NCI-H2107 treated with DMSO at 0.1 percent for 48 hours (cell line): ENCODE measurements at regions not wholly inside any gene's neighbourhood (a gene's known extent, or its start where the extent isn't known, plus 50 kb on each side); places are given as distances from the start of the nearest gene placed in this dataset.
"Not testable (repeated sequence)": the region's sequence is repeated elsewhere in the genome, so short reads cannot be mapped to it uniquely, and the experiment has no call there.

Experiments used
- DNase-seq: peaks from one replicate; lab custom pipeline; 2025; ENCODE audit not compliant: unreplicated experiment; lab: John Stamatoyannopoulos, UW

DNA sequence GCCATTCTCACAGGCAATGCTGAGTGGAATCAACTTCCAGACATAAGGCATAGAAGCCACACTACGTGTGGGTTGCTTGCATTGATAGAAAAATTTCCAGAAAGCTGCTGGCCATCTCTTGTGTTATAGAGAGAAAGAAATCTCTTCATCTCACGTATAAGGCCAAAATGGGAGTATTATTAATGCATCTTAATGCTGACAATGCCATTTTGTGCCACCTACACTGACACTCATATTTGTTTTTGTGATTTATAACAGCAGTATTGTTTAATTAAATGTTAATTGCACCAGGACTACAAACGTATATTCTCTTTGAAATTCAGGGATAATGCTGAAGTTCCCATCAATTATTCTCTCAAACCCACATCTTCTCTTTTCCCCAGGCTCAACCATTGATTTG lies 56.1 kb upstream of the TMEM132D start:
- DNase-seq = no peak

- no peak for DNase-seq
Observed at GRCh38 chr12:129961091-129961490, 57.3 kb upstream of the TMEM132D start.

DNA sequence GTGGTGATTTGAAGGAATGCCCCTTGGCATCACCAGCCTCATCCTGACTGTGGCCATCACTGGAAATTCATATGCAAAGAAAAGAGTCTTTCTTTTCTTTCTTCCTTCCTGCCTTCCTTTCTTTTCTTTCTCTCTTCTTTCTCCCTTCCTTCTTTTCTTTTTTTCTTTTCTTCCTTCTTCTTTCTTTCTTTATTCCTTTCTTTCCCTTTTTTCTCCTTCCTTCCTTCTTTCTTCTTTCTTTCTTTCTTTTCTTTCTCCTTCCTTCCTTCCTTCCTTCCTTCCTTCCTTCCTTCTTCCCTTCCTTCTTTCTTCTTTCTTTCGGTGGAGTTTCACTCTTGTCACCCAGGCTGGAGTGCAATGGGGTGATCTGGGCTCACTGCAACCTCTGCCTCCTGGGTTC lies 58.0 kb upstream of the TMEM132D start:
- DNase-seq = no peak

- DNase-seq = no peak
Observed at GRCh38 chr12:129964300-129964699, 60.5 kb upstream of the TMEM132D start.

- no peak for DNase-seq
Observed at GRCh38 chr12:129964826-129965457, 61.1 kb upstream of the TMEM132D start.

- DNase-seq = no peak
Observed at GRCh38 chr12:129966146-129966995, 62.5 kb upstream of the TMEM132D start.

DNA sequence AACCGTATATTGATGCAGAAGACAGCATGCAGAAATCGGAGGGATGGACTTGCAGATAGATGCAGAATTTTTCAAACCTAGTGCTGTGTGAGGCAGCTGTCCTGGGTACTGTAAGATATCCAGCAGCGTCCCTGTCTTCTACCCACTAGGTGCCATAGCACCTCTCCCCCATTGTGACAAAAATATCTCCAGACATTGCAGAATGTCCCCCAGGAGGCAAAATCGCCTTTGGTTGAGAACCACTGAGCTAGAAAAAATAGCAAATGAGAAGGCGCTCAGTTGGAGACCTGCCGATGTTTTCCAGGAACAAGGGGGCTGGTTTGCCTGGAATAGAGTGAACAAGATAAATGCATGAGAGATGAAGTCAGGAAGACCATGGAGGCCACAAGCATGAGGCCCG lies 67.9 kb upstream of the TMEM132D start:
- no peak for DNase-seq

DNA sequence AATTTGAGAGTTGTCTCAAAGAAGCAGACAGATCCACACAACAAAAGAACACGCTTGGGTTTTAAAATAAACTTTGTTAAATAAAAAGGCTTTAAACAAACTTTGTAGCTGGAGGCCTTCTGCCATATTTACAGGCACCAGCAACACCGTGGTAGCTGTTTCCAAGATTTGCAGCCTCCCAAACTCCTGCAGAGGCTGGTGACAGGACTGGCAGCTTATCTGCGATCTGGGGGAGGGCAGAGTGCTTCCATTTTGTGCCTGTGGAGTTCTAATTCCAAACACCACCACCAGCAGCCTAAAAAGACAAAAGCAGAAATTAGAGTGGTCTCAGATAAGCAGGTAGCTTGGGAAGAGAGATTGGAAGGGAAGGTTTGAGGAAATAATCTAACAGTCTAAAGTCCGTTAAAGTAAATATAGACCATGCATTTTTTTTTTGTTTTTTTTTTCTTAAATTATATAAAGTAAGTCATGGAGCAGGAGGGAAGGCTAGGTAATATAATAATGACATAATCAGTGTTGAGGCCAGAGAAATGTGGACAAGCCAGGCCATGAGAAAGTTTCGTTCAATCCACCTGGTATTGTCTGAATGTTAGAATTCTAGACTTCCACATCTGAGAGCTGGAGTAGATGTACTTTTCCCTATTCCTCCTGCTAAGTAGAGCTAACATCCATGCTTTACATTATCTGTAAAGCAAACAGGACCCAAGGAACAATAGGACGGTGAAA lies 69.6 kb upstream of the TMEM132D start:
- no peak for DNase-seq

DNA sequence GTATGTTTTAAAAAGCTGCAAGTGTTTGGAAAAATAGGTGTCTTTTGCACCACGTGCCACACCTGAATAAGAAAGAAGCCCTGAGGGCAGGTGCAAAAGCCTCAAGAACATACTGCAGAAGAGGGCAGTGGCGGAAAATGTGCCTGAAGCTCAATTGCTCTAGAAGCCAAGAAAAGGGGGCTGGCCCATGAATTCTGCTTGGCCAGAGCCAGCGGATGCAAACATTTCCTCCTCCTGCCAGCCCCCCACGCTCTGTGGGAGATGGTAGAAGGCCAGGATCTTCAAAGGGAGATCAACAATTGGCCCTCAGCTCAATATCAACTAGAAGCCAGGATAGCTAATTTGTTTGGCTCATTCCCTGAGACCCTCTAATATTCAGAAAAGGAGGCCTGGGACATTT lies 80.3 kb upstream of the TMEM132D start:
- DNase-seq = no peak

GRCh38 chr12:129987841-129988240 lies 84.0 kb upstream of the TMEM132D start:
- DNase-seq = no peak

- no peak for DNase-seq
Observed at GRCh38 chr12:129994634-129995033, 90.8 kb upstream of the TMEM132D start.

DNA sequence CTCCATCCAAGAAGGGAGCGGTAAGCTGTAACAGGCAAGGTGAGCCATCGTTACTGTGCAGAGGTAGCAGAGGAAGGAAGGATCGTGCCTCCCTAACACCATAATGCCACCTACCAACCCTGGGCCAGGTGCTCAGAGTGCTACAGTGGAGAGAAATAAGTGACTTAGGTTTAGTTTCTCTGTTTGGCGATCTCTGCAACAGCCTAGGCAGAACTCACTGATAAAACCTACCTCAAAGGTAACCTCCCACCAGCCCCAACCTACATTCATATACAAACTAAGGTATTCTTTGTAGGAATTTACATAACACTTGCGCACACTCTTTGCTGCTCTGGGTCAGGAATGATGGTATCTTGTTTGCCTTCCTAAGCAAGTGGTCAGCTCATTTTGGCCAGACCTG lies 93.4 kb upstream of the TMEM132D start:
- no peak for DNase-seq

- not testable (repeated sequence) for DNase-seq
Observed at GRCh38 chr12:130004310-130004877, 100.6 kb upstream of the TMEM132D start.

DNA sequence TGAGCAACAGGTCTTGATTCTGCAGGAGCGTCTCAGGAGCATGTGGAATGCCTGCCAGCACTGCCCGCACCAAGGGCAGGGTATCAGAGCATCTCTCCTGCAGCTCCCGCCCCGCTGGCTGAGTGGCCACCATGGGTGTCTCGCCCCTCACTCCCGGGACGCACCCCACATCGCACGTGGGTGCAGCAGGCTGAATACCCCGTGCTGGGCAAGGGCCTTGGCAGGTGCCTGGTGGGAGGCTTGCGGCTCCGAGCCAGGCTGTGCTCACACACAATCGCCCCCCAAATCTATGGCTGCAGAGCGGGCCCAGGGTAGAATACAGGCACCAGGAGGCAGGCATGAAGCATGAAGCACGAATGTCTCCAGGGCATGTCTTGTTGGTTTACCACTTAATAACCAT lies 103.9 kb upstream of the TMEM132D start:
- no peak for DNase-seq

DNA sequence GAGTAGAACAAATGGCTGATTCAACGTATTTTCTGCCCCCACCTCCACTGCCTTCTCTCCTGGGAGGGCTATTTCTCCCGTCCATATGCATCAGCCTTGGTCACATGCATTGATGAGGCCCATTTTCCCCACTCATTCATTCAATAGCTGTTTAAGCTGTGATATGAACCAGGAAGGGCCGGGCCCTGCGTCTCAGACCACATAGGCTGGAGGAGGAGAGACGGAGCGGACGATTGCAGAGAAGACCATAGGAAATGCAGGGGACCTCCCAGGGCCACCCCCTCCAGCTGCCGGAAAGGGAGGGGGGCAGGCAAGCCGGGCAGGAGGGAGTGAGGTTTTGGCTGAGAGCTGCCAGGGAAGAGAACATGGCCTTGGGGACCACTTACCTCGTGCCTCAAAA lies 104.4 kb upstream of the TMEM132D start:
- no peak for DNase-seq

DNA sequence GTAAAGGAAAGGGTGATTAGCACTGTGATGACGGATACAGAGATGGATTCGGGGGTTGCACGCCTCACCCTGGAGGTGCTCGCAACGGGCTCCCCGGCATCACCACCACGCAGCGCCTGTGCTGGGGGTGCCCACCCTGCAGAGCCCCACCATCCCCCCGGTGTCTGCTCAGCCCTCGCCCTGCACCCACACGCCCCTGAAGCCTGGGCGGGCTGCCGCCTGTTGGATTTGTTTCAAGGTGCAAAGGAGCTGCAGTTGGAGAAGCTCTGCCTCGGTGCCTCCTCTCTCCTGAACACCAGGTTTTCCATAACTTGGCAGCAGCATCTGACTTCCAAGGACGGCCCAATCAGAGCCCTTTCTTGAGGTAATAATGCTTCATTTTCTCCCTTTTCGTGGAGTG lies 106.1 kb upstream of the TMEM132D start:
- DNase-seq = no peak

- DNase-seq = no peak
Observed at GRCh38 chr12:130011611-130012385, 108.0 kb upstream of the TMEM132D start.

DNA sequence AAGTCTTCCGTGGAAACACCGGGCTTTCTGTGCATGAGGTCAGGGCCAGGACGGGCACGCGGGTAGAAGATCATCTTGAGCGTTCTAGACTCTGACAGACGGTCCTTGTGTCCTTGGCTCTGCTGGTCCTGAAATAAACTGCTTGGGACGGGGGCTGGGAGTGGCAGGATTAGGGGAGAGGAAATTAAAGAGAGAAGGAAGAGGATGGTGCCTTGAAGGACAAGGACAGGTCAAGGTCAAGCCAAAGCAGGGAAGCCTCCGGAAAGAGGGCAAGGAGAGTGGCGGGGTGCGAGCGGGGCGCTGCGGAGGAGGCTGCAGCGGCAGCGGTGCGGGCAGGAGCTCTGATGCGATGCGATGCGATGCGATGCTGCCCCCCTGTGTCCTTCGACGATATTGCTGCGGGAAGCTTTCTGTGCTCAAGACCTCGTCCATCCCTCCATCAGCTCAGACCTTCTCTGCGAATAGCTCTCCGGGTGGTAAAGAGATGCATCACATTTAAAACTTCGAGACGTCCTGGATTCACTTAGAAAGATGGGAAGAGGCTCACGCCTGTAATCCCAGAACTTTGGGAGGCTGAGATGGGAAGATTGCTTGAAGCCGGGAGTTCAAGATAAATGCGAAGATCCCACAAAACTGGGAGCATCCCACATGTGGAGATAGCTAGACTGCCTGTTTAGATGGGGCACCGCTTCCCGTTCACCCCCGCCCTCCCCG lies 110.1 kb upstream of the TMEM132D start:
- DNase-seq = peak; percentile 50

DNA sequence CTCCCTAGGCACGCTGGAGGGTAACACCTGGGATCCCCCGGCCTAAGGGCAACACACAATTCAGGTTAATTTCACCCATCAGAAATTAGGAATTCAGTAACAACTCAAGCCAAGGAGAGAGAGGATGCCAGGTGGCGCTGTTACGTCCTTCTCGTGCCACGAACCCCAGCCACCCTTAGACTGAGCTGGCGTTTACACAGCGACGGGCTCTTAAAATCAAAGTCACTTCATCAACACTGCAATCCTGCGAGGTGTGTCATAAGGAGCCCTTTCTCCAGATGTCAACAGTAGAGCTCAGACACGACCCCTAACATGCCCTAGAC lies 110.6 kb upstream of the TMEM132D start:
- peak; percentile 48 for DNase-seq

GRCh38 chr12:130016194-130016593 lies 112.4 kb upstream of the TMEM132D start:
- no peak for DNase-seq
